WTC11 (cell line): ENCODE measurements at regions not wholly inside any gene's neighbourhood (a gene's known extent, or its start where the extent isn't known, plus 50 kb on each side); places are given as distances from the start of the nearest gene placed in this dataset.

ENCODE experiments used
- ATAC-seq: fragments of 200-7000 bp; cut with Tn5 transposase; 2 replicates; pipeline ENCODE4 v1.10.0; 2021; ENCODE audit warnings: mild to moderate bottlenecking, moderate library complexity
- CTCF ChIA-PET: fragments of 300-600 bp; sonication (Branson Sonifier 250); formaldehyde crosslinking; loops from one replicate; lab custom pipeline; 2021; ENCODE audit warnings: antibody characterized with exemption; lab: Charles Lee
- POLR2A ChIA-PET: fragments of 350-600 bp; sonication (Branson Sonifier 250); formaldehyde crosslinking; loops from one replicate; lab custom pipeline; 2021; ENCODE audit warnings: antibody characterized with exemption; lab: Charles Lee
- DNase-seq: peaks from one replicate; pipeline ENCODE4 v3.0.0; 2021; ENCODE audit warnings: low spot score
- H3K27ac Mint-ChIP-seq: 2 replicates; pipeline ENCODE4 v1.8.0; 2021; ENCODE audit warnings: mixed read lengths
- H3K27me3 Mint-ChIP-seq: 2 replicates; pipeline ENCODE4 v1.8.0; 2021; ENCODE audit warnings: low read depth, mild to moderate bottlenecking, moderate library complexity, mixed read lengths
- H3K36me3 Mint-ChIP-seq: 2 replicates; pipeline ENCODE4 v1.8.0; 2021; ENCODE audit warnings: mixed read lengths
- H3K4me1 Mint-ChIP-seq: 2 replicates; pipeline ENCODE4 v1.8.0; 2022; ENCODE audit warnings: mixed read lengths
- H3K4me3 Mint-ChIP-seq: 2 replicates; pipeline ENCODE4 v1.8.0; 2021; ENCODE audit warnings: mild to moderate bottlenecking, moderate library complexity, mixed read lengths
- H3K9me3 Mint-ChIP-seq: 2 replicates; pipeline ENCODE4 v1.8.0; 2021; ENCODE audit warnings: mixed read lengths
- CBFB ChIP-seq: sonication (generic); formaldehyde crosslinking; IDR thresholded peaks from 2 replicates; pipeline ENCODE4 v1.8.1; 2022; ENCODE audit warnings: mild to moderate bottlenecking, low read depth, missing genetic modification reagents
- CREM ChIP-seq: sonication (generic); formaldehyde crosslinking; IDR thresholded peaks from 2 replicates; pipeline ENCODE4 v1.8.1; 2022; ENCODE audit warnings: mild to moderate bottlenecking, missing genetic modification reagents, moderate library complexity
- CTCF ChIP-seq: fragments of 200-600 bp; IDR thresholded peaks from 2 replicates; pipeline ENCODE4 v1.8.0; 2022; ENCODE audit warnings: antibody characterized with exemption
- E2F5 ChIP-seq: sonication (generic); formaldehyde crosslinking; IDR thresholded peaks from 2 replicates; pipeline ENCODE4 v1.8.1; 2022; ENCODE audit warnings: mild to moderate bottlenecking, moderate library complexity, missing genetic modification reagents
- ELF4 ChIP-seq: sonication (generic); formaldehyde crosslinking; IDR thresholded peaks from 2 replicates; pipeline ENCODE4 v1.8.1; 2022; ENCODE audit warnings: low read depth, mild to moderate bottlenecking, moderate library complexity, missing genetic modification reagents
- EMX1 ChIP-seq: fragments of 250-450 bp; sonication (Bioruptor Pico); IDR thresholded peaks from 2 replicates; pipeline ENCODE4 v1.8.0; 2021; ENCODE audit warnings: mild to moderate bottlenecking
- ERG ChIP-seq: fragments of 250-450 bp; sonication (Bioruptor Pico); IDR thresholded peaks from 2 replicates; pipeline ENCODE4 v1.8.0; 2021; ENCODE audit warnings: mild to moderate bottlenecking
- FOXP1 ChIP-seq: sonication (generic); formaldehyde crosslinking; IDR thresholded peaks from 2 replicates; pipeline ENCODE4 v1.8.0; 2022; ENCODE audit warnings: missing genetic modification reagents, mild to moderate bottlenecking, moderate library complexity, borderline replicate concordance
- HMGA2 ChIP-seq: fragments of 250-450 bp; sonication (Bioruptor Pico); IDR thresholded peaks from 2 replicates; pipeline ENCODE4 v1.4.0; 2021; ENCODE audit warnings: mild to moderate bottlenecking, moderate library complexity
- HMGXB4 ChIP-seq: sonication (generic); formaldehyde crosslinking; IDR thresholded peaks from 2 replicates; pipeline ENCODE4 v1.8.1; 2023; ENCODE audit warnings: mild to moderate bottlenecking, moderate library complexity, missing genetic modification reagents
- JAZF1 ChIP-seq: fragments of 250-450 bp; sonication (Bioruptor Pico); IDR thresholded peaks from 2 replicates; pipeline ENCODE4 v1.9.0; 2021; ENCODE audit warnings: moderate library complexity, mild to moderate bottlenecking, inconsistent platforms
- JUN ChIP-seq: sonication (generic); formaldehyde crosslinking; IDR thresholded peaks from 2 replicates; pipeline ENCODE4 v1.8.0; 2023; ENCODE audit warnings: mild to moderate bottlenecking, missing genetic modification reagents
- PRRX2 ChIP-seq: fragments of 250-450 bp; sonication (Bioruptor Pico); IDR thresholded peaks from 2 replicates; pipeline ENCODE4 v1.8.0; 2021; ENCODE audit warnings: mild to moderate bottlenecking
- TP53 ChIP-seq: sonication (generic); formaldehyde crosslinking; IDR thresholded peaks from 2 replicates; pipeline ENCODE4 v1.8.1; 2023; ENCODE audit warnings: mild to moderate bottlenecking, missing genetic modification reagents
- USF1 ChIP-seq: sonication (generic); formaldehyde crosslinking; IDR thresholded peaks from 2 replicates; pipeline ENCODE4 v1.8.0; 2022; ENCODE audit warnings: mild to moderate bottlenecking, missing genetic modification reagents
- ZNF219 ChIP-seq: sonication (generic); formaldehyde crosslinking; IDR thresholded peaks from 2 replicates; pipeline ENCODE4 v1.8.0; 2023; ENCODE audit warnings: missing genetic modification reagents, mild to moderate bottlenecking, borderline replicate concordance
- ZNF263 ChIP-seq: sonication (generic); formaldehyde crosslinking; IDR thresholded peaks from 2 replicates; pipeline ENCODE4 v1.8.1; 2022; ENCODE audit warnings: low read depth, mild to moderate bottlenecking, moderate library complexity, missing genetic modification reagents
- ZNF416 ChIP-seq: fragments of 250-450 bp; sonication (Bioruptor Pico); IDR thresholded peaks from 2 replicates; pipeline ENCODE4 v1.9.0; 2021; ENCODE audit warnings: mild to moderate bottlenecking, inconsistent platforms
- ZNF532 ChIP-seq: fragments of 250-450 bp; sonication (Bioruptor Pico); IDR thresholded peaks from 2 replicates; pipeline ENCODE4 v1.9.0; 2021; ENCODE audit warnings: mild to moderate bottlenecking, borderline replicate concordance
- ZNF671 ChIP-seq: fragments of 250-450 bp; sonication (Bioruptor Pico); IDR thresholded peaks from 2 replicates; pipeline ENCODE4 v1.8.0; 2021; ENCODE audit warnings: mild to moderate bottlenecking

GRCh38 chr12:4086481-4086880 lies 187.1 kb upstream of the CCND2 start:
- Mint-ChIP-seq H3K9me3 (peaks cover 4% of the 10 kb centered on the region), H3K4me1 (peaks cover 9% of the 10 kb centered on the region; the same call in 1 of the 2 replicates), H3K36me3 (no peaks in the 10 kb centered on the region), H3K27me3 (peaks cover 3% of the 10 kb centered on the region; the same call in 1 of the 2 replicates), H3K4me3 (no peak overlapping the region), H3K27ac (no peak overlapping the region)
- DNase-seq (no peak), ATAC-seq (no peak)
- ChIA-PET CTCF (no interaction called here), POLR2A (no interaction called here)
- TF ChIP-seq ZNF532 (no peak), PRRX2 (CRISPR knock-in tag) (no peak), HMGXB4 (no peak), EMX1 (CRISPR knock-in tag) (no peak), ZNF416 (CRISPR knock-in tag) (no peak), TP53 (CRISPR knock-in tag) (no peak), CBFB (CRISPR knock-in tag) (no peak), JUN (no peak), USF1 (CRISPR knock-in tag) (no peak), ELF4 (no peak), ZNF671 (no peak), HMGA2 (no peak), ZNF263 (CRISPR knock-in tag) (no peak), CTCF (no peak), E2F5 (no peak), FOXP1 (no peak), ZNF219 (no peak), JAZF1 (CRISPR knock-in tag) (no peak), CREM (CRISPR knock-in tag) (no peak), ERG (CRISPR knock-in tag) (no peak)
